NCI-H2227 treated with DMSO at 0.1 percent for 48 hours (cell line): ENCODE measurements at regions not wholly inside any gene's neighbourhood (a gene's known extent, or its start where the extent isn't known, plus 50 kb on each side); places are given as distances from the start of the nearest gene placed in this dataset.
"Not testable (repeated sequence)": the region's sequence is repeated elsewhere in the genome, so short reads cannot be mapped to it uniquely, and the experiment has no call there.

Experiments used
- DNase-seq: peaks from one replicate; lab custom pipeline; 2025; lab: John Stamatoyannopoulos, UW

DNA sequence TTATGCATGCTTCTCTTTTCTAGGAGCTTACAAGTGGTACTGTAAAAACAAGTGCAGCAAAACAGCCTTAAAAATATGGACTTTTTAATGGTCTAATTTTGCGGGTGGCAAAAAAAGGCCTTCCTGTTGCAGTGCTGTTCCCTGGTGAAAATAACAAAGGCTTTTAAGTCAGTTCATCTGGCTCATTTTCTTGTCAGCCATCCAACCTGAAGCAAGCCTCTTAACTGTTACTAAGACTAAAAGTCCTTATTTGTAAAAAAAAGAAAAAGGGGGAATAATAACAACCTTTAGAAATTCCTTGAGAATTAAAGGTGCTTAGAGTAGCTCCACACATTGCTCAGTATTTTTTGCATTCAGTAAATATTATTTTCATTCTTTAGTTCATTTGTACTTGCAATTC, 200.5 kb upstream of the CHORDC1 start:
- no peak for DNase-seq

DNA sequence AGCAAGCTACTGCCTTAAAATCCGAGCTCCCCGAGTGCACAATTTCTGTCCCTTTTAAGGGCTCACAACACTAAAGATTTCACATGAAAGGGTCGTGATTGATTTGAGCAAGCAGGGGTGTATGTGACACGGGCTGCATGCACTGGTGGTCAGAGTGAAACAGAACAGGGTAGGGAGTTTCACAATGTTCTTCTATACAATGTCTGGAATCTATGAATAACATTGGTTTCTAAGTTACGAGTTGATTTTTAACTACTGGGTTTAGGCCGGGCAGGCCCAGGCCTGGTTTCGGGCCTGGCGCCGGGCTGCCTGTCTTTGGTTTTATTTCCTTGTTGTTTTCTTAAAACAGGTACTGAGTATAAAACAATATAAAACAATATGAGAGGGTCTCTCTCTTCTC, 199.9 kb upstream of the CHORDC1 start:
- DNase-seq: not testable (repeated sequence)

DNA sequence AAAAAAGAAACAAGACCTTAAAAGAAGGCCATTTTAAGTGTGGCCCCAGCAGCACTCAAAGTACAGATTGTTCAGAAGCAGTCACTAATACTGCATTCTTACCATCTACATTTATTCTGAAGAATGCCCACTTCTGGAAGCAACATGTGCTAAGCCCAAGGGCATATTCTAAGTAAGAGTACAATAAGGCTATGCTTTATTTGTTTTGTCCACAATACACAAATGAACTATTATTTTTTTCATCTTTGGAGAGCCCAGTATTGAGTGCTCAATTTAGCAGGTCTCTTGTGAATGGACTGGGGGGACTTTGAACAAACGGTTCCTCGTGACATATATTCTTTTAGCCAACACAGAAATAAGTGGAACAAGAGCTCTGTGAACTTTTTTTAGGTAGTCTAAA, 191.4 kb upstream of the CHORDC1 start:
- no peak for DNase-seq

DNA sequence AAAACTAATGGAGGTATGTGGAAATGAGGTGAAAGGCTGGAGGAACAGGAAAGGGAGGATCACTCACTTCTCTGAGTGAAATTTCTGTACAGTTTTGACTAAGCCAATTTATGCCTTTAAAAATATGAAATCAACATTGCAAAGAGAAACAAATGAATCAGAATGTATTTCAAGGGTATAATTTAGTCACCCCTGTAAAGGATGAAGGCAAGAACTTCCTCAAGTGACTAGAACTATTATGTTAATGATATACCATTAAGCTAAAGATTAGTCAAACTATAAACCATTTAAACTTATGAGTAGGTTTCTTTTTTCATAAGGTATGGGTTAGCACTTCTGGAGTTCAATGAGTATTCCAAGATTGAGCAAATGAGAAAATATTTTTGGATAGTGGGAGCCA, 184.5 kb upstream of the CHORDC1 start:
- no peak for DNase-seq

DNA sequence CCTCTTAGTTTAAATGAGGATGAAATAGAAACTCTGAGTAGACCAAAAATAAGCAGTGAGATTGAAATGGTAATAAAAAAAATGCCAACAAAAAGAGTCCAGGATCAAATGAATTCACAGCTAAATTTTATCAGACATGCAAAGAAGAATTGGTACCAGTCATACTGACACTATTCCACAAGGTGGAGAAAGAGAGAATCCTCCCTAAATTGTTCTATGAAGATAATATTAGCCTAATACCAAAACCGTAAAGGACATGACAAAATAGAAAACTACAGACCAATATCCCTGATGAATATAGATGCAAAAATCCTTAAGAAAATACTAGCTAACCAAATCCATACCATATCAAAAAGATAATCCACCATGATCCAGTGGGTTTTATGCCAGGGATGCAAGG, 169.8 kb upstream of the CHORDC1 start:
- DNase-seq: no peak

DNA sequence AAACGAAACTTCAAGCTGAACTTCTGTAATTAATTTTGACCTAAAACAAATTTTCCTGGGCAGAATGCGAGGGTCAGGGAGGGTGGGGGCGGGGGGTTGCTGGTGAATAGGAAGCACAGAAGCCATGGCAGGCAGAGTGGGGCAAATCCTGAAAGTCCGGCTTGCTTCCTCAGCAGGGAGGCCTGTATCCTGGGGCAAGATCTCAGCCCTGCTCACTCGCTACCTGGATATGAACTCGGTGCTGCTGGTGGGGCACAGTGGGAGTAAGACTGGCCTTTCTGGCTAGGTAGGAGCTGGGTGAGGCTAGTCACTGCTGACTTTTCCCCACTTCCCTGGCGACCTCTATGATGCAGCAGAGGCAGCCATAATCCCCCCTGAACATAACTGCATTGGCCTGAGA, 168.9 kb upstream of the CHORDC1 start:
- DNase-seq: no peak

DNA sequence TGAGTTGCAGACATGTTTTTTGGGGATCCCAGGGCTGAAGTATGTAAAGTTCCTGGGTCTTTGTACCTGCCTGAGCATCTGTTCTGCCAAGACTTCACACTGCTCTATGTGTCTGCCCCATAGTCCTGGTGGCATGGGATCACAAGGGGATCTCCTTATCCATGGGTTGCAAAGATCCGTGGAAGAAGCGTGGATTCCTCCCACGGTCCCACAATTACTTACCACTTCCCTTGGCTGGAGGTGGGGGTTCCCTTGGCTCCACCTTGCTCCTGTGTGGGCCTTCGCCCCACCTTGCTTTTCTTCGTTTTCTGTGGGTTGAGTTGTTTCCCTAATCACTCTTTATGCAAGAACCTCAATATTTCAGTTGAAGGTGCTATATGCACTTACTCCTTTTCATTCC, 157.4 kb upstream of the CHORDC1 start:
- DNase-seq: no peak

DNA sequence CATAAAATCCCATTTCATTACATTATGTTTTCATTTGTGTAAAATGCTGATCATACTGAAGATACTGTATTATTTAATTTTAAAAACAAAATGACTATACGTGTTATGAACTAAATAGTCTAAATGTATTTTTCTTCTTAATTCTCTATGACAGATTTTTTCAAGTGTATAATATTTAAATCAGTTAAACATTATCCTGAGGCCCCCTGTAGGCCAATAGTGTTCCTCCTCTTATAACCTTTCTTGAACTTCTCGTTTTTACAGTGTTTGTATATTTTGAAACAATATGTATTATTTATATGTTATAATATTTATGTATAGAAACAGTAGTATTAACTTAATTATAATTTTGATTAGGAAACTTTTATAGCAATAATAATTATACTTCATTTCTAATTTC, 151.1 kb upstream of the CHORDC1 start:
- no peak for DNase-seq

DNA sequence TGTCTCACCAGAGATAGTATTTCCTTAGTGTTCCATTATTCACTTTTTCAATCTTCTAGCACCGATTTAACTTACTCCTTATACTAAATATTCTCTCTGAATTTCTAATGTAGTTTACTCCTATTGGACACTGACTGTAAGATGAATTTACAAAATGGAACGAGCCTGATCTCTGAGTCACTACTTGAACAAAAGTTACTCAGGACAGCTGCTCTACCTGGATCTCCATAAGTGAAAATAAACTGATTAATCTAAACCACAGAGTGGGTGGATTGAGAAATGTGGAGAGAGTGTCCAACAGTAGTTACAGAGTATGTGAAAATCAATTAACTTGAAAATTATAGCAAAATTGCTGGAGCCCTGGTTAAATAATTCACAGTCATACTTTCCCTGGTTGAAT, 141.7 kb upstream of the CHORDC1 start:
- DNase-seq: no peak

DNA sequence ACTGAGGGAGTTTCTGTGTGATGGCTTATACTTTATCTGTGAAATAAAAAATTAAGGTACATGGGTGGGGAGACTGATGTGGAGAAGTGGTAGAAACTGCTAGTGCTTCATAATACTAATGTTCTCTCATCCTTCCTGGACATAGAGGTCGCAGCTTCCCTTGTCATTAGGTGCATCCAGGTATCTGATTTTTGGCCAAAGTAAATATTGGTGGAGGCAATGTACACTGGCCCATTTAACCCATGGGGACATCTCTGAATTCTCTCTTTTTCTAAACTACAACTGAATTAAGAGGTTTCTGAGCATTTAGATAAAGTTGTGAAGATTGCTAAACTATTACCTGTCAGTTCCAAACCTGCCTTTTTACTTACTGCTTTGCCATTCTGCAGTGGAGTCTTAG, 140.9 kb upstream of the CHORDC1 start:
- no peak for DNase-seq

DNA sequence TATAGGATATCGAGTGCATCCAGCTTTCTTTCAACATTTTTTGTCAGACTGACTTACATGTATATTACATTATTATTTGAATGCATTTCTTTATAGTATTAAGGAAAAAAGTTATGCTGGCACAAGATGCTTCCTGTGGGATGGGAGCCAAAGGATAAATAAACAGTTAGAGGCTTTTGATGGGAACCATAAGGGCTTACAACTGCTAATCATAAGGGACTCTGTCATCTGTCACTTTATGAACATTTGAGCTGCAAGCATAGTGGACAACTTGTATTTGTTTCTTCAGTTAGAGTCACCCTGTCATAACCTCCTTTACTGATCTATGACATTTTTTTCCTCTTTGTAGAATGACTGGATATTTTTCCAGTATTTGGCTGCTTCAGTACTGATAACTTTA, 132.4 kb upstream of the CHORDC1 start:
- DNase-seq: no peak

DNA sequence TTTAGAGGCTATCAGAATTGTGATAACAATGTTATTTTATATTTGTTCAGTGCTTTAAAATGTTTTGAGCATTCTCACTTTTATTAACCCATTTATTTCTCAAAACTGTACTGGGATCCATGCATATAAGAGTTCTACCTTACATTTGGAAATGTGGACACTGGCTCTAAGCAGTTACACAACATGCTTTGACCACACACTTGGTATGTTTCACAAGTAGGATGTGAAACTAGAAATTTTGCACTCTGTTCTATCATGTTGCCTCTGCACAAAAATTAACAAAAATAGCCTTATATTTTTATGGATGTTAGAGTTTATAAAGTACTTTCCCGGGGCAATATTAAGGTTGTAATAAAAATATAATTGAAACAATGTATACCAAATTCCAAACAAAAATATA, 126.9 kb upstream of the CHORDC1 start:
- DNase-seq: no peak

DNA sequence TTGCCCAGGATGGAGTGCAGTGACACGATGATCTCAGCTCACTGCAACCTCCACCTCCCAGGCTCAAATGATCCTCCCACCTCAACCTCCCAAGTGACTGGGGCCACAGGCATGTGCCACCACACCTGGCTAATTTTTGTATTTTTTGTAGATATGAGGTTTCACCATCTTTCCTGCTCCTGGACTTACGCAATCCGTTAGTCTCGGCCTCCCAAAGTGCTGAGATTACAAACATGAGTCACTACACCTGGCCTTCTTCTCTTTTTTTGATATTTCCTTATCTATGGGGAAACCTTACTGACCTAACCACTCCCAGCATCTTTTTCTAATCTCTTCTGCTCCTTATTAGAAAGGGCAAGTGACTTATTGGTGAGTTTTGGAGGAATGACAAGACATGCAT, 121.7 kb upstream of the CHORDC1 start:
- DNase-seq: no peak

DNA sequence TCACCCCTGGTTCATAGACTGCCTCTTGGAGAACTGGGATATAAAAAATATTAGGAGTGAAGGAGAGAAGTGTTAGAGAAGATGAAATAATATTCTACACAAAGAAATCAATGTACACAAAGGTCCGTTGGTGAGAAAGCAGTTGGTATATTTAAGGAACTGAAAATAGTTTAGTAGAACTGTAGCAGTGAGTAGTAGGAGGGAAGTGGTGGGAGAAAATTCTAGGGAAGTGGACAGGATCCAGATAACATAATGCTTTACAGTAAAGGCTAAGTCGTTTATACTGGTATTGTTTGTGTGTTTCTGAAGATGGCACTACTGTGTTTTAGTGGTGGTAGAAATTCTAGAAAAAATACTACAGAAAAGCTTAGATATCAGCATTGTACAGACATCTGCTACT, 120.8 kb upstream of the CHORDC1 start:
- no peak for DNase-seq

DNA sequence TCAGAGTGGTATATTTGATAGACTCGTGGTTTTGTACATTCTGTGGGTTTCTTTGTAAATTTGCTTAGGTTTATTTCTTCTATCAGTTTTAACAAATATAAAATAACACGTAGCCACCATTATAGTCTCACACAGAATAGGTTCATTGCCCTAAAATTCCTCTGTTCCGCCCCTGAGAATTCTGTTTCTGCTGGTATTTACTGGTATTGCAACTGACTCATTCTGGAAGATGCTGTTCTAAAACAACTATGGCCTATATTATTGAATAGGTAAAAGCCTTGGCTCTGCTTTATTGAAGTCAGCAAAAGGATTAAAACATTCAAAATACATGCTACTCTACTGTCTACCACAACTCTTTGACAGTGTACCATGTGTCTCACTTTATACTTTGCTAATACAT, 119.1 kb upstream of the CHORDC1 start:
- no peak for DNase-seq

DNA sequence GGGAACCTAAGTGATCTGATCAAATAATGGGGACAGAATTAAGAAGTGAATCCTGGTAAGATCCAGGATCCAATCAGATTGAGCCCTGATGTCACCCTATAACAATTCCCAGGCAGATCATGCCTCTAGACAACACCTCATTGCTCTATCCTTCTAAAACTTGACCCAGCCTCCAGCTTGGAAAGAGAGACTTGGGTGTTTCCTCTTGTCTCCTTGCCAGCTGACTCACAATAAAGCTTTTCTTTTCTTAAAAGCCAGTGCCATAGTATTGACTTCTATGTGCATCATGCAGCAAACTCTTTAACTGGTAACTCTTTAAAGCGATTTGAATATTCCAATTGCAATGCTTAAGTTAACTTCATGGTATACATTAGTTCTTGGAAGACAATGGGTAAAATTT, 109.6 kb upstream of the CHORDC1 start:
- no peak for DNase-seq

DNA sequence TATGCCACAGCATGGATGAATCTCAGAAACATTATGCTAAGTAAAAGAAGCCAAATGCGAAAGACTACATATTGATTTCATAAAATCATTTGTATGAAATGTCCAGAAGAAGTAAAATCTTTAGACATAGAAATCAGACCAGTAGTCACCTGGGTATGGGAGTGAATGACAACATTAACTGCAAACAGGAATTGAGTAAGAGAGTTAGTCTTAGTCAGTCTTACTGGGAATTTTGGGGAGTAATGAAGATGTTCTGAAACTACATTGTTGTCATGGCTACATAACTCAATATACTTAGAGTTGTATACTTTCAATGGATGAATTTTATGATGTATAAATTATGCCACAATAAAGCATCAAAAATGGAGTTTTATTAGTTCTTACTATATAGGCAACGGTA, 107.8 kb upstream of the CHORDC1 start:
- no peak for DNase-seq

DNA sequence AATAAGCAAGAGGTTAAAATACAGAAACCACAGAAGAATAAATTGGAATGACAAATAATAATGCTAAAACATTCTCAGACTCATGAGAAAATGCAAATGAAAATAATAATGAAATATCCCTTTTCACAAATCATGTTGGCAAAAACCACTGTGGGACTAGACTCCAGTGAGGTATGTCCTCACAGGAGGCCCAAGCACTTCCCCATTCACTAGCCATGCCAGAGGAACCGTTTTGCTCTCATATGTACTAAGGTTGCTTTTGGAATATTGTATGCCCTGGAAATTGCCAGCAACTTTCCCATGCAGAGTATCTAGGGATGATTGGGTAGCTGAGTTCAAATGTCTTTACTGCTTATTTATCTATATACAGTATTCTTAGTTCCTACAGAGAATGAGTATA, 106.2 kb upstream of the CHORDC1 start:
- DNase-seq: no peak

DNA sequence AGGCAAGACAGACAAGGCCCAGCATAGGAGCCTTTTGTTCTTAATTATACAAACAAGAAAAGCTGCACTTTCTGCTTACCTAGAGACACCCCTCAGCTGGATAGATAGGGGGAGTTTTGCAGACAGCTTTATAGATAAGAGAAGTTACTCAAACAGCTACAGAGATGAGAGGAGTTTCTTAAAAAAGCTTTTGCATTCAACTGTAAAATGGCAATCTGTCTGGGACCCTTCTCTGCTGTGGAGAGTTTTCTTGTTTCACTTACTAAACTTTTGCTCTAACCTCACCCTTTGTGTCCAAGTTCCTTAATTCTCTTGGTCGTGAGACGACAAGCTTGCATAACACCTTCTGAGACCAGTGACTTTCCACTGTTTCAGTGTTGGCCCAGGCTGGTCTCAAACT, 103.8 kb upstream of the CHORDC1 start:
- no peak for DNase-seq

DNA sequence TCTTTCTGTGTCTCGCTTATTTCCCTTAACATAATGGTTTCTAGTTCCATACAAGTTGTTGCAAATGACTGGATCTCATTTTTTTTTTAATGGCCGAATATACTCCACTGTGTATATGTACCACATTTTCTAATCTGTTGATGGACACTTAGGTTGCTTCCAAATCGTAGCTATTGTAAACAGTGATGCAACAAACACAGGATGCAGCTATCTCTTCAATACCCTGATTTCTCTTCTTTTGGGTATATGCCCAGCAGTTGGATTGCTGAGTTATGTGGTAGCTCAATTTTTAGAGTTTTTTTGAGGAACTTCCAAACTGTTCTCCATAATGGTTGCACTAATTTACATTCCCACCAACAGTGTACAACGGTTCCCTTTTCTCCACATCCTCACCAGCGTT, 100.4 kb upstream of the CHORDC1 start:
- no peak for DNase-seq

DNA sequence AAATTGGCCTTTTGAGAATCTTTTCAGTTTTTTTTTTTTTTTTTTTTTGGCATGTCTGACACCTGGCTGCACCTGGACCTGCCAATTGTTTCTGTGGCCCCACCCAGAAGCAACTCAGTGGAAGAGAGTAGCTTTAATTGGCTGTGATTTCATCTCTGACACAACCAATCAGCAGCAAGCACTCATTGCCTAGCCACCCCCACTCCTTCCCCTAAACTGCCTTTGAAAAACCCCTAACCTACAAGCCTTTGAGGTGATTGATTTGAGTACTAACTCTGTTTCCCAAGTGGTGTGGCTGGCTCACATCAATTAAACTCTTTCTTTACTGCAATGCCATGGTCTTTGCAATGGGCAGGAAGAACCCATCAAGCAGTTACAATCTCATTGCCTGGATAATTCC, 98.2 kb upstream of the CHORDC1 start:
- DNase-seq: no peak

DNA sequence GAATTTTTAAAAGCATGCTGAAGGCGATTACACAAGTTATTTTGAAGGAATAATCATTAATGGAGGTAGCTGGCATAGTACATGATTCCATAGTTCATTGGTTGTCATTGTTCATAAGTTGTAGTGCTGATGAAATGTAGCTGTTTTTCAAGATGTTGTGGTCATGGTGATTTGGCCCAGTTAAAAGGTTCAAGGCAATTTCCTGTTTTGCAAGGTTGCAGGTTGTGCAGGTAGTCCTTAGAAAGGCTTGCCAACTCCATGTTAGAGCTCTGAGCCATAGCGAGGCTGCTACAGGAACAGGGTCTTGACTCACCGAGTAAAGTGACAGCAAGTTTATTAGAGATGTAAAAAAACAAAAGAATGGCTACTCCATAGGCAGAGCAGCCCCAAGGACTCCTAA, 95.8 kb upstream of the CHORDC1 start:
- DNase-seq: no peak

DNA sequence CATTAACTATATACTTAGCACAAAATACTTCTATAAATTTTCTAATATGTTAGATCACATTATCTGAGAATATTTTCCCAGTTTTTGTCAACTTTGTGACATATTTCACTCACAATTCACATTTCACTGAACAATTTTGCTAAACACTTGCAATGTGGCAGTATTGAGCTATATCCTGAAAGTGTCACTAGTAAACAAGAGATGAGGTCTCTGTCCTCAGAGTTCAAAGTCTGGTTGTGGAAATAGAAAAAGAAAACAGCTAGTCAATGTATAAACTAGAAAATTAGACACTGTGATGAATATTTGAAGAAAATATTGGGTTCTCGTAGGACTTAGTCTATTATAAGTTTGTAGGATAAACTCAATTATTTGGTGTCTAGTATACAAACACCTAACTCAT, 87.4 kb upstream of the CHORDC1 start:
- no peak for DNase-seq

DNA sequence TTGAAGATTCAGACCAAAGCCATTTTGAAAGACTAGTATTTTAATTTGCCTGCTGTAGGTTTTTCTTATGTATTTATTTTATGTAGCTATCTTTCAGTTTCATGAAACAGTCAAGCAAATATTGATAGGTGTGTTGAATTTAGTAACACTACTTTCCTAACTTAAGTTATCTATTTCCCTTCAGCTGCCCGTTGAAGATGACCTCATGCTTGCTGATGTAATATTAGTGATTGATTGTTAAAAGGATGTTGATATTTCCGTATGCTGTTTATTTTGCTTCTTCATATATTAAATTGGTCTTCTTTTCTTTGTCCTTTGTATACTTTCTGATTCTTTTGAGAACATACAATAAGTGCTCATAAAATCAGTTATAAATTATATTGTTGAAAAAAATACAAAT, 86.8 kb upstream of the CHORDC1 start:
- DNase-seq: no peak

DNA sequence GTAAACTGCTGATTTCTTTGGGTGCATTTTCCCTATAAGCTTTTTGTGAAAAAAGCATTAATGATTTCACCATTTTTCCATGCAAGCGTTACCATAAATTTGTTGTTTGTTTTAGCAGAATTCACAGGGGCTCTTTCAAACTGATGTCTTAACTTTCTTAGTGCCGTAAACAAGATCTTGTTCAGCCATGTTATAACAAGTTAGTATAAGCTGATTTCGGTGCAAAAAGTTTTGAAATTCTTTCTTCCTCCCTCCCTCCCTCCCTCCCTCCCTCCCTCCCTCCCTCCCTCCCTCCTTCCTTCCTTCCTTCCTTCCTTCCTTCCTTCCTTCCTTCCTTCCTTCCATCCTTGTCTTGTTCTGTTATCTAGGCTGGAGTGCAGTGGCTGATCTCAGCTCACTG, 71.7 kb upstream of the CHORDC1 start:
- DNase-seq: no peak

DNA sequence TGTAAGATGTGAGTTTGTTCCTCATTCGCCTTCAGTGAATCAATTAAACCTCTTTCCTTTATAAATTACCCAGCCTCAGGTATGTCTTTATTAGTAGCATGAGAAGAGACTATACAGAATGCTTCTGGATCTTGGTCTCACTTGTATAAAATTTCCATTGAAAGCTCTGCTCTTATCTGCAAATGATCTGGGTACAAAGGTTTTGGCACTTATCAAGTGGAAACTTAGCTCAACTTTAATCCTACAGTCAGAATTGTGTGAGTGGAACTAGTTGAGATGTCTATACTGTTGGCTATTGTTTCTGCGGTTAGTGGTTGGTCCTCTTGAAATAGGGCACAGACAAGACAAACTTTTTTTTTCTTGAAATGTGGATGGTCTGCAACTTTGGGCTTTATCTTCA, 71.2 kb upstream of the CHORDC1 start:
- DNase-seq: no peak
